ENCODE measurements at regions not wholly inside any gene's neighbourhood (a gene's known extent, or its start where the extent isn't known, plus 50 kb on each side); places are given as distances from the start of the nearest gene placed in this dataset.

DNA sequence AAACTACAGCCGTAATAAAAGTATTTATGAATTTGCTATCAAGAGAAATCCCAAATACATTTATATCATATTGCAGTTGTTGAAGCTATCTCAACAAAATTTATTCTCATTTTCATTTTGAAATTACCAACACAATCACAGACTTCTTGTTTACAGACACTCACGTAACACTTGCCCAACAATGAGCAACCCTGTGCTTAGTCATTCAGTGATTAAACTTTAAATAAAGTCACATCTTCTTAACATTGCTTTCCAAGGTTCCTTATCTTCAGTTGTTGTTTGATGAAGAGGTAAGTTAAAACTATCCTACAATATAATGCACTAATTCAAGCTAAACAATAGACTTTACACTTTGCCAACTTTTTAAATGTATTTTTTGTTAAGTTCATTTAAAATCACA is 601.8 kb downstream of the SLC16A7 start:
- 81 to 83% methylated on average over 2 of the region's 2 CpGs for WGBS, 2 donors
- intact Hi-C loops (cut with DNase I): no loop called here

DNA sequence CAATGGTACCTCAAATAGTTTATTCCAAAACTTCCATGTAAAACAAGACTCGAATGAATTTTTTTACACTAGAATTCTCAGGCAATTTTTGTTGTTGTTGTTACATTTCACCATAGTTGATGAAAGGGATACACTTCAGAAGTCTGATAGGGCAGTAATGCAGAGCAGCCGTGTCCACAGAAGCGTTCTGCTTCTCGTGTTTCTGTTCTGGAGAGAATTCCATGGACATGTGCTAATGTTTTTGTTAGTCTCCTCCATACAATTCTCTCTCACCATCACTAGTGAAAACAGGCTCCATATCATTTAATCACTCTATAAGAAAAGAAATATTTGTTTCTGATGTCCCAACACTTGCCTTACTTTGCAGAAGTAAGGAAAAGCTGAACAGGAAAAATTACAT is 606.1 kb downstream of the SLC16A7 start:
- WGBS, 2 donors: 78 to 90% methylated on average over 4 of the region's 4 CpGs
- intact Hi-C loops (cut with DNase I): no loop called here
- ATAC-seq: no peak

More for the DNA sequence above, 601.8 kb downstream of the SLC16A7 start:
- TF ChIP-seq POLR2A (IDR thresholded peaks at IDR 0.05): no peak
- ATAC-seq (no peak), DNase-seq (no peak)
- Histone ChIP-seq H3K4me1 (no peaks in the 10 kb centered on the region), H3K27me3 (no peaks in the 10 kb centered on the region), H3K9me3 (no peaks in the 10 kb centered on the region), H3K36me3 (replicated peaks in 1 of 2; ENCODE audit: insufficient read depth in 1 of 2, low read depth in 2 of 2) (no peaks in the 10 kb centered on the region), H3K27ac (no peak overlapping the region), H3K4me3 (no peak overlapping the region)

DNA sequence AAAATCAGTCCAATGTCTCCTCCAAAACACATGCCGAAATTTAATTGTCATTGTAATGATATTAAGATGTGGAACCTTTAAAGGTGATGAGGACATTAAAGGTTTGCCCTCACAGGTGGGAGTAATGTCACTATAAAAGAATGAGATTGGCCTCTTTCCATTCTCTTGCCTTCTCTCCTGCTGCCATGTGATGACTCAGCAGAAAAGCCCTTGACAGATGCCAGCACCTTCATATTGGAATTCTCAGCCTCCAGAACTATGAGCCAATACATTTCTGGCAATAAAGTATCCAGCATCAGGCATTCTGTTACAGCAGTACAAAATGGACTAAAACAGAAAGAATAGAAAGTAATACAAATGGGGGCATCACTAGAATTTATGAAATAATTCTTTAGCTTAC is 609.7 kb downstream of the SLC16A7 start:
- H3K4me1 ChIP-seq: no peaks in the 10 kb centered on the region
- no peak overlapping the region for H3K4me3 ChIP-seq
- peak; percentile 71 for ATAC-seq
- H3K27me3 ChIP-seq: no peaks in the 10 kb centered on the region
- intact Hi-C loops (cut with DNase I): no loop called here
- no peak for TF ChIP-seq POLR2A (IDR thresholded peaks at IDR 0.05)
- TF ChIP-seq, protein P1, sequence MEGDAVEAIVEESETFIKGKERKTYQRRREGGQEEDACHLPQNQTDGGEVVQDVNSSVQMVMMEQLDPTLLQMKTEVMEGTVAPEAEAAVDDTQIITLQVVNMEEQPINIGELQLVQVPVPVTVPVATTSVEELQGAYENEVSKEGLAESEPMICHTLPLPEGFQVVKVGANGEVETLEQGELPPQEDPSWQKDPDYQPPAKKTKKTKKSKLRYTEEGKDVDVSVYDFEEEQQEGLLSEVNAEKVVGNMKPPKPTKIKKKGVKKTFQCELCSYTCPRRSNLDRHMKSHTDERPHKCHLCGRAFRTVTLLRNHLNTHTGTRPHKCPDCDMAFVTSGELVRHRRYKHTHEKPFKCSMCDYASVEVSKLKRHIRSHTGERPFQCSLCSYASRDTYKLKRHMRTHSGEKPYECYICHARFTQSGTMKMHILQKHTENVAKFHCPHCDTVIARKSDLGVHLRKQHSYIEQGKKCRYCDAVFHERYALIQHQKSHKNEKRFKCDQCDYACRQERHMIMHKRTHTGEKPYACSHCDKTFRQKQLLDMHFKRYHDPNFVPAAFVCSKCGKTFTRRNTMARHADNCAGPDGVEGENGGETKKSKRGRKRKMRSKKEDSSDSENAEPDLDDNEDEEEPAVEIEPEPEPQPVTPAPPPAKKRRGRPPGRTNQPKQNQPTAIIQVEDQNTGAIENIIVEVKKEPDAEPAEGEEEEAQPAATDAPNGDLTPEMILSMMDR (IDR thresholded peaks at IDR 0.05): no peak
- H3K27ac ChIP-seq: no peak overlapping the region
- 76 to 84% methylated on average over 1 of the region's 1 CpG for WGBS, 2 donors
- H3K36me3 ChIP-seq (replicated peaks in 1 of 2; ENCODE audit: insufficient read depth in 1 of 2, low read depth in 2 of 2): no peaks in the 10 kb centered on the region
- H3K9me3 ChIP-seq: no peaks in the 10 kb centered on the region
- DNase-seq: peak; percentile 31 to 50 (median 39)

More for the DNA sequence above, 606.1 kb downstream of the SLC16A7 start:
- Histone ChIP-seq H3K9me3 (no peaks in the 10 kb centered on the region), H3K27me3 (no peaks in the 10 kb centered on the region), H3K4me3 (no peak overlapping the region), H3K27ac (no peak overlapping the region), H3K4me1 (no peaks in the 10 kb centered on the region), H3K36me3 (replicated peaks in 1 of 2; ENCODE audit: insufficient read depth in 1 of 2, low read depth in 2 of 2) (no peaks in the 10 kb centered on the region)
- DNase-seq: no peak
- no peak for TF ChIP-seq POLR2A (IDR thresholded peaks at IDR 0.05)
- TF ChIP-seq, protein P1 (IDR thresholded peaks at IDR 0.05): no peak

DNA sequence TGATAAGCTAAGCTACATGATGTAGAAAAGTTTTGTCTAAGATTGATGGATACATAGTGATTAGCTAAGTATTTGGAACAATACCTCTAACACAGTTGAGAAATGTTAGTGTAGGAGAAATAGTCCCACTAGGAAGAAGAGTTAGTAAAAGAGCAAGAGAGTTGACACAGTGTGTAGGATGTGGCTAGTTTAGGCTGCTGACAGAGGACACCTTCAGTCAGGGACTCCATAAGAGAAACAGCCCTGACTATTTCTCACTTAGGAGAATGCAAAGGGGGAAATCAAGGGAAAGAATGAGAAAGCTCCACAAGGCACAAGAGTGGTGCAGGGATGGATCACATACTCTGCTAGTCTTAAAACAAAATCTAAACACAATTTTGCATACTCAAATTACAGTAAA is 613.7 kb downstream of the SLC16A7 start:
- no peak overlapping the region for H3K4me3 ChIP-seq
- no peaks in the 10 kb centered on the region for H3K27me3 ChIP-seq
- H3K27ac ChIP-seq: no peak overlapping the region
- ATAC-seq (no peak), DNase-seq (no peak)
- H3K4me1 ChIP-seq: no peaks in the 10 kb centered on the region
- TF ChIP-seq POLR2A (IDR thresholded peaks at IDR 0.05): no peak
- TF ChIP-seq, protein P1 (IDR thresholded peaks at IDR 0.05): no peak
- no peaks in the 10 kb centered on the region for H3K36me3 ChIP-seq (replicated peaks in 1 of 2; ENCODE audit: insufficient read depth in 1 of 2, low read depth in 2 of 2)
- no peaks in the 10 kb centered on the region for H3K9me3 ChIP-seq
- intact Hi-C loops (cut with DNase I): no loop called here

DNA sequence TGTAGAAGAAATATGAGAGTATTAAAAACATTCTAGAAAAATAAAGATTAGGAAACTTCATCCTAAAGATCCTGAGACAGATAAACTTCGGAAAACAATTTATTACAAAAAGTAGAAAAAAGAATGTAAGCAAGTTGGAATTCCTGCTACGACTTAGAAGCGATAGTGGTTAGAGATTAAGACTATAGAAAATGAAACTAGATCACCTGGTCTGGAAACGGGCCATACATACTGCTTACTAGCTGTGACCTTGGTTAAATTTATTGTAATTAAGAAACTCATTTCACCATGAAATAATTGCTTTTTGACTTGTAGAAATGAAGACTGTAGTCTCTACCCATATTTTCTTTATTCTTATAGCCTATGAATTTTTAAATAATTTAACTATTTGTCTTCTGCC is 614.1 kb downstream of the SLC16A7 start:
- ATAC-seq (peak; percentile 56), DNase-seq (peak in 3 of 4 donors; percentile 9 to 16 (median 14))
- no peaks in the 10 kb centered on the region for H3K9me3 ChIP-seq
- no peaks in the 10 kb centered on the region for H3K4me1 ChIP-seq
- H3K27me3 ChIP-seq: no peaks in the 10 kb centered on the region
- TF ChIP-seq, protein P1 (IDR thresholded peaks at IDR 0.05): no peak
- TF ChIP-seq POLR2A (IDR thresholded peaks at IDR 0.05): no peak
- H3K36me3 ChIP-seq (replicated peaks in 1 of 2; ENCODE audit: insufficient read depth in 1 of 2, low read depth in 2 of 2): no peaks in the 10 kb centered on the region
- intact Hi-C loops (cut with DNase I): no loop called here
- no peak overlapping the region for H3K4me3 ChIP-seq
- H3K27ac ChIP-seq: no peak overlapping the region
- 13 to 17% methylated on average over 4 of the region's 4 CpGs for WGBS, 2 donors
